ENCODE measurements at regions not wholly inside any gene's neighbourhood (a gene's known extent, or its start where the extent isn't known, plus 50 kb on each side); places are given as distances from the start of the nearest gene placed in this dataset.

GRCh38 chr6:156376091-156376490 is 401.1 kb upstream of the ARID1B start:
- DNase-seq (ENCODE audit: low read depth), result no peak

GRCh38 chr6:156359912-156360311 is 417.3 kb upstream of the ARID1B start:
- no peak for DNase-seq (ENCODE audit: low read depth)

GRCh38 chr6:156352861-156353260 is 424.3 kb upstream of the ARID1B start:
- no peak for DNase-seq (ENCODE audit: low read depth)

- no peak for DNase-seq (ENCODE audit: low read depth)
These were observed 425.7 kb upstream of the ARID1B start for GRCh38 chr6:156351346-156351966.

GRCh38 chr6:156350337-156350736 is 426.8 kb upstream of the ARID1B start:
- DNase-seq (ENCODE audit: low read depth), result no peak

GRCh38 chr6:156348849-156349248 is 428.3 kb upstream of the ARID1B start:
- no peak for DNase-seq (ENCODE audit: low read depth)

- DNase-seq (ENCODE audit: low read depth), result no peak
These were observed 428.8 kb upstream of the ARID1B start for GRCh38 chr6:156348424-156348823.

- no peak for DNase-seq (ENCODE audit: low read depth)
These were observed 429.5 kb upstream of the ARID1B start for GRCh38 chr6:156347656-156348055.

GRCh38 chr6:156347246-156347645 is 429.9 kb upstream of the ARID1B start:
- no peak for DNase-seq (ENCODE audit: low read depth)

- no peak for DNase-seq (ENCODE audit: low read depth)
These were observed 431.5 kb upstream of the ARID1B start for GRCh38 chr6:156345700-156346099.

- no peak for DNase-seq (ENCODE audit: low read depth)
These were observed 432.7 kb upstream of the ARID1B start for GRCh38 chr6:156344491-156344890.

GRCh38 chr6:156337801-156338200 is 439.4 kb upstream of the ARID1B start:
- no peak for DNase-seq (ENCODE audit: low read depth)

- DNase-seq (ENCODE audit: low read depth), result no peak
These were observed 440.4 kb upstream of the ARID1B start for GRCh38 chr6:156336733-156337132.

- DNase-seq (ENCODE audit: low read depth), result no peak
These were observed 441.1 kb upstream of the ARID1B start for GRCh38 chr6:156336089-156336488.

GRCh38 chr6:156334966-156335365 is 442.2 kb upstream of the ARID1B start:
- DNase-seq (ENCODE audit: low read depth), result no peak

GRCh38 chr6:156319707-156320106 is 457.5 kb upstream of the ARID1B start:
- no peak for DNase-seq (ENCODE audit: low read depth)

GRCh38 chr6:156316583-156317125 is 460.5 kb upstream of the ARID1B start:
- no peak for DNase-seq (ENCODE audit: low read depth)

- DNase-seq (ENCODE audit: low read depth), result no peak
These were observed 462.0 kb upstream of the ARID1B start for GRCh38 chr6:156315146-156315545.

GRCh38 chr6:156313037-156313436 is 464.1 kb upstream of the ARID1B start:
- no peak for DNase-seq (ENCODE audit: low read depth)

- DNase-seq (ENCODE audit: low read depth), result no peak
These were observed 465.9 kb upstream of the ARID1B start for GRCh38 chr6:156311291-156311690.

GRCh38 chr6:156310701-156311100 is 466.5 kb upstream of the ARID1B start:
- no peak for DNase-seq (ENCODE audit: low read depth)

- no peak for DNase-seq (ENCODE audit: low read depth)
These were observed 468.2 kb upstream of the ARID1B start for GRCh38 chr6:156309017-156309416.

GRCh38 chr6:156308604-156309003 is 468.6 kb upstream of the ARID1B start:
- no peak for DNase-seq (ENCODE audit: low read depth)

- no peak for DNase-seq (ENCODE audit: low read depth)
These were observed 470.6 kb upstream of the ARID1B start for GRCh38 chr6:156306531-156306930.
